ENCODE measurements at regions not wholly inside any gene's neighbourhood (a gene's known extent, or its start where the extent isn't known, plus 50 kb on each side); places are given as distances from the start of the nearest gene placed in this dataset.
"Not testable (repeated sequence)": the region's sequence is repeated elsewhere in the genome, so short reads cannot be mapped to it uniquely, and the experiment has no call there.

GRCh38 chr18:15071311-15071710 is 323.3 kb downstream of the ANKRD30B start:
- DNase-seq, result not testable (repeated sequence)
